ENCODE measurements at regions not wholly inside any gene's neighbourhood (a gene's known extent, or its start where the extent isn't known, plus 50 kb on each side); places are given as distances from the start of the nearest gene placed in this dataset.

- TF ChIP-seq CTCF (IDR thresholded peaks at IDR 0.05) = no peak
- TF ChIP-seq POLR2A (IDR thresholded peaks at IDR 0.05) = no peak
- TF ChIP-seq POLR2AphosphoS5 (IDR thresholded peaks at IDR 0.05) = no peak
- no peak for TF ChIP-seq EP300 (IDR thresholded peaks at IDR 0.05)
Observed at GRCh38 chr2:82268446-82268845, 1963.9 kb upstream of the LRRTM1 start.

Data from upper lobe of left lung (tissue), 4 donors.